ENCODE measurements at regions not wholly inside any gene's neighbourhood (a gene's known extent, or its start where the extent isn't known, plus 50 kb on each side); places are given as distances from the start of the nearest gene placed in this dataset.

DNA sequence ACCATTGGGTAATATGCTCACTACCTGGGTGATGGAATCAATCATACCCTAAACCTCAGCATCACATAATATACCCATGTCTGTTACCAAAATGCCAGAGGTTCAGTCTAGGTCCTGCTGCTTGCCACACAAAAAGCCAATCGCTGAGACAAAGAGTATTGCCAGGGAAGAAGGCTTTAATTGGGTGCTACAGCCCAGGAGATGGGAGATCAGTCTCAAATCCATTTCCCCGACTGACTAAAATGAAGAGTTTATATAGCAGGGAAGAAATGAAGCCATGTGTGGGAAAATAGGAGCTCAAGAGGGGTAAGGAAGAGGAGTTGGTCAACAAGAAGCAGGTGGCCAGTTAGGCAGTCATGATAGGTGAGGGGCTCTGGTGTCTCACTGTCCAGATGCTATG lies 149.6 kb downstream of the QRSL1 start:
- TF ChIP-seq, protein P1, sequence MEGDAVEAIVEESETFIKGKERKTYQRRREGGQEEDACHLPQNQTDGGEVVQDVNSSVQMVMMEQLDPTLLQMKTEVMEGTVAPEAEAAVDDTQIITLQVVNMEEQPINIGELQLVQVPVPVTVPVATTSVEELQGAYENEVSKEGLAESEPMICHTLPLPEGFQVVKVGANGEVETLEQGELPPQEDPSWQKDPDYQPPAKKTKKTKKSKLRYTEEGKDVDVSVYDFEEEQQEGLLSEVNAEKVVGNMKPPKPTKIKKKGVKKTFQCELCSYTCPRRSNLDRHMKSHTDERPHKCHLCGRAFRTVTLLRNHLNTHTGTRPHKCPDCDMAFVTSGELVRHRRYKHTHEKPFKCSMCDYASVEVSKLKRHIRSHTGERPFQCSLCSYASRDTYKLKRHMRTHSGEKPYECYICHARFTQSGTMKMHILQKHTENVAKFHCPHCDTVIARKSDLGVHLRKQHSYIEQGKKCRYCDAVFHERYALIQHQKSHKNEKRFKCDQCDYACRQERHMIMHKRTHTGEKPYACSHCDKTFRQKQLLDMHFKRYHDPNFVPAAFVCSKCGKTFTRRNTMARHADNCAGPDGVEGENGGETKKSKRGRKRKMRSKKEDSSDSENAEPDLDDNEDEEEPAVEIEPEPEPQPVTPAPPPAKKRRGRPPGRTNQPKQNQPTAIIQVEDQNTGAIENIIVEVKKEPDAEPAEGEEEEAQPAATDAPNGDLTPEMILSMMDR (IDR thresholded peaks at IDR 0.05; ENCODE audit: low read depth, low read length), result no peak
- no peak for DNase-seq (ENCODE audit: extremely low read depth, low read depth)

DNA sequence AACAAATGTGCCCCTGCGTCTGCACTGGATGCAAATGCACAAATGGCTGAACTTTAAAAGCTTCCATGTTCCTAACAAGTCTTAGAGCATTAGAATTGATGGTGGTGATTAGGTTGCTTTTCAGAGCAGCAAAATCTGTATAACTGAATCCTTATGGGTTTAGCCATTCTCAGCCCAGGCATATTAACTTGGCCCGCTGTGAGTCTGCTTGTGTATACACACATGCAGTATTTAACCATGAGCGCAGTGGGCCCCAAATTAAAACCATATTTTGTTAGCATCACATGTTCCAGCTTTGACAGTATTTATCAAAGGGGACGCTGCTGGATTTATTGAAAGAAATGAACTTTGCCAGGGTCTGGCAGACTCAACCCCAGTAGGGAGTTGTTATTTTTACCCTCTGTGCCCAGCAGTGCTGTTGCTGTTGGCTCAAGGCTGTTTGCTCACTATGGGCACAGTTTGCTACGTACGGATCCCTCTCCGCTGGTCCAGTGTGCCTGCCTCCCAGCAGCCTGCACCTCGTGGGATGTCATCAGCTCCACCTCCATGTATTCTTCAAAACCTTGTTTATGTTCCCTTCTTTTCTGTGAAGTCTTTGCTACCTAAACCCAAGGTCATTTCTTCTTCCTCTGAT lies 144.7 kb downstream of the QRSL1 start:
- DNase-seq (ENCODE audit: extremely low read depth, low read depth), result peak; percentile 32
- TF ChIP-seq, protein P1 (IDR thresholded peaks at IDR 0.05; ENCODE audit: low read depth, low read length), result no peak

DNA sequence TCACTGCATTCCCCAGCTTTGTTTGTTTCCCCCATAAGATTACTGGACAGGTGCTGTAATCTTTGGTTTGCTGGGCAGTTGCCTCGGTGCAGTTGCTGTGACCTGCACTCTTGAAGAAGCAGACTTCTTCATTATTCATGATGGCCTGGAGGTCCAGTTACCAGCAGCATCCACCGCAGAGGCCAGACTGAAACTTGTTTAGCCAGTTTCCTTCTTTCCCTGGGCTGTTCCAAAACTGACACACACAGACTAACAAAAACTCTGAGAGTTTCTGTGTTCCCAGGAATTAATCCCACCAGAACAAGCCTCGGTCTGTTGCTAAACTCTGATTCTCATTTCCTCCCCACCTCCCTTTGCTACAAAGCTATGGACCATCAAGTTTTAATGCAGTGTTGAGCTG lies 144.1 kb downstream of the QRSL1 start:
- DNase-seq (ENCODE audit: extremely low read depth, low read depth), result no peak
- TF ChIP-seq, protein P1 (IDR thresholded peaks at IDR 0.05; ENCODE audit: low read depth, low read length), result no peak

DNA sequence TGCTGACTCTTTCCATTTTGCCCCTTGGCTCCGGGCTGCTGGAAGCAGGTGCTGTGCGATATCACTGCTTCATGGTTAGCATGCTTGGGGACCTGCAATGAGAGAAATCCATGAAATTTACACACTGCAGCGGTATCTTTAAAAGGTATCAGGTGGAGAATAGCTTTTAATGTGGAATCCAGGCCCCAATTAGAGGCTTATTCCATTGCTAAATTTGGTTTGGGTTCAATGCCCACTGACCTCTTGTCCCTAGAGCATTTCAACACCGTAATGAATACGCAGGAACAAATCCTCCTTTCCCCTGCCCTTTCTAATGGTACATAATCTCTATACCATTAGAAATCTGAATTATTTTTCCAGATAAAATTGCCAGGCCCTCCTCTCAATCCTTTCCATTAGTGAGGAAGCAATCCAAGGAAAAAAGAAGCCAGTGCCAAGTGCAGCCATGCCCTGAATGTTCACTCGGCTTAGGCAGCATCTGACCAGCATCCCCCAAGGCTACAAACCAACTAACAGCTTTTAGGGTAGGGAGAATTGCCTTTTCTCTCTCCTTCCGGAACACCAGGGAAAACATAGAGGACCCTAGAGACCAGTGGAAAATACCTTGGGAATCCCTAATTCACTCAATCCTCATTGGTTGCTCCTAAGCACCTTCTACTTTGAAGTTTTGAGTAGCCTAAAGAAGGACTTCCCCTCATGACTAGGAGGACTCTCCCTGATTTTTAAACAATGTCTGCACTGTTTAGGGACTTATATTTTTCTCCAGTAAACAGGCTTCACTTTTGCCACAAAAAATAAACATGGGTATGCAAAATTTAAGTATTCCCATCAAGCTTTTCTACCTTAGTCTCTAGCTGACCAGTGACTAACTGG lies 143.1 kb downstream of the QRSL1 start:
- DNase-seq (ENCODE audit: extremely low read depth, low read depth), result no peak
- TF ChIP-seq, protein P1 (IDR thresholded peaks at IDR 0.05; ENCODE audit: low read depth, low read length), result no peak

DNA sequence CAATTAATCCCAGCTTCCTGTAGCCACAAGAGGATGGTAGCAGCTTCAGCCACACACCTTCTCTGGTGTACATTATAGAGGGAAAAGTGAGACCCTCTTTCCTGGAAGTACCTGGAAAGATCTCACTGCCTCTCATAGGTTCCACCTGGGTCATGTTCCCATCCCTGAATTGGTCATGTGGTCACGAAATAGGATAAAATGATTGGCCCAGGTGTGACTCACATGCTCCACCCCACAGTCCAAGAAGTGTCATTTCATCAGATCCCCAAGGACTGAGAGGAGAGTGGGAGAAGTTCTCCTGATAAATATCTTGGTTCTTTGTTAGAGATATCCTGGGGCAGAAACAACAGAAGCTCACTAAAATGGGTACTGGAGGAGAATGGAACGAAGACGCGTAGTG lies 142.4 kb downstream of the QRSL1 start:
- TF ChIP-seq, protein P1 (IDR thresholded peaks at IDR 0.05; ENCODE audit: low read depth, low read length), result no peak
- no peak for DNase-seq (ENCODE audit: extremely low read depth, low read depth)

DNA sequence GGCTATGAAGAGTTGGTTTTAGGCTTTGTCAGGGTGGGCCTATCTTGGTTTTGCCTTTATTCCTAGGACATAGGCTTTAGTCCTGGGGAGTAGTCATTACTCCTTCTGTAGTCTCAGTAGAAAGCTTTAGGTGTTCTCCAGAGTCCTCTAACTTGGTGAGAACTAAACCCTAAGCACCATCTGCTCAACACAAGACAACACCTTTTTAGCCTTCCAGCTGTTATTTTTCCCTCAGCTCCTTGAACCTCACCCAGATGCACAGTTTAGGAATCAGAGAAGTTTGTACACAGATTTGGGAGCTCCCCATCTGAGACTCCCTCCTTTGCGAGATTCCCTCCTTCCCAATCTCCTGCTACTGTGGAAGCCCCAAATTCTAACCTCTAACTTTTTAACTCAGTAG lies 141.3 kb downstream of the QRSL1 start:
- DNase-seq (ENCODE audit: extremely low read depth, low read depth), result no peak
- TF ChIP-seq, protein P1 (IDR thresholded peaks at IDR 0.05; ENCODE audit: low read depth, low read length), result no peak

DNA sequence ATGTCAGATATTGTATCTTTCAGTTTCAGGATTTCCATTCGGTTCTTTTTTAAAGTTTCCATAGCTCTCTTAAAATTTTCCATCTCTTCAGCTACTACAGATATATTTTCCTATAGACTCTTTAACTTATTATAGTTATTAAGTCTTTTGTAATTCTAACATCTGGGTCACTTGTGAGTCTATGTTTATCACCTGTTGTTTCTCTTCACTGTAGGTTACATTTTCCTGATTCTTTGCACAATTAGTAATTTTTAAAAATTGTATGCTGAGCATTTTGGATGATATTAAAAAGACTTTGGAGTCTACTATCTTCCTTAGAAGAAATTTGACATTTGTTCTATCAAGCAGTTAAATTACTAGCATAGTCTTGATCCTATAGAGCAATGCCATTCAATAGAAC lies 140.7 kb downstream of the QRSL1 start:
- DNase-seq (ENCODE audit: extremely low read depth, low read depth), result no peak
- TF ChIP-seq, protein P1 (IDR thresholded peaks at IDR 0.05; ENCODE audit: low read depth, low read length), result no peak
